K562 (cell line): ENCODE measurements at regions not wholly inside any gene's neighbourhood (a gene's known extent, or its start where the extent isn't known, plus 50 kb on each side); places are given as distances from the start of the nearest gene placed in this dataset.
A peak's percentile ranks its signal among the peaks of the same experiment; 100 is the strongest.

Experiments used
- ATAC-seq: fragments of 200-7000 bp; cut with Tn5 transposase; 3 replicates; pipeline ENCODE4 v1.9.1; 2020; ENCODE audit warnings: moderate library complexity
- BruUV-seq: library from RNA; stranded (reverse); fragments of 400-500 nt; replicated peaks from 2 replicates; lab custom pipeline; 2021; lab: Mats Ljungman, UMichigan
- CTCF ChIA-PET: fragments of 300-600 bp; formaldehyde crosslinking; extraction: SDS; loops from one replicate; lab custom pipeline; 2021; ENCODE audit warnings: low intra/inter-chr PET ratio; lab: Yijun Ruan, JAX
- POLR2A ChIA-PET: fragments of 300-600, 350-650 bp; sonication (Branson Sonifier 250); formaldehyde crosslinking; extraction: SDS; loops from one replicate; lab custom pipeline; 2021; ENCODE audit warnings: antibody characterized with exemption, inconsistent platforms; lab: Yijun Ruan, JAX
- DNase-seq, 4 experiments: peaks; one replicate each; pipeline versions ENCODE4 v3.0.0 to v3.0.0-alpha.2; 2011 to 2018; ENCODE audit warnings: low spot score in 3 of 4, mixed read lengths in 3 of 4; ENCODE audit errors: extremely low read depth in 1 of 4
- FAIRE-seq: peaks from 2 replicates; lab custom pipeline; 2011; peaks lifted over from hg19 to GRCh38; lab: Jason Lieb, UNC
- H2AFZ ChIP-seq: 2 replicates; pipeline ENCODE4 v1.6.0; 2011; ENCODE audit warnings: low read depth, low read length, control low read depth, inconsistent platforms
- H3K27ac ChIP-seq: fragments of 200-600 bp; 3 replicates; pipeline ENCODE4 v1.8.0; 2011; ENCODE audit warnings: low read depth, mild to moderate bottlenecking, control low read depth, inconsistent platforms, low read length, moderate library complexity, mixed read lengths; ENCODE audit errors: extremely low read depth
- H3K27me3 ChIP-seq, 2 experiments: fragments of 300-600 bp in 1 of 2; 2 replicates in 1 of 2; 3 replicates in 1 of 2; pipeline versions ENCODE4 v1.6.0 to v1.8.0; 2011; ENCODE audit warnings: inconsistent platforms in 2 of 2, low read length in 2 of 2, mild to moderate bottlenecking in 1 of 2, mixed read lengths in 1 of 2, moderate library complexity in 1 of 2; ENCODE audit not compliant: control insufficient read depth in 2 of 2, insufficient read depth in 2 of 2
- H3K36me3 ChIP-seq: fragments of 300-600 bp; 3 replicates; pipeline ENCODE4 v1.8.0; 2011; ENCODE audit warnings: mild to moderate bottlenecking, low read length, inconsistent platforms; ENCODE audit not compliant: control insufficient read depth, insufficient read depth
- H3K4me1 ChIP-seq, 2 experiments: fragments of 200-600 bp in 1 of 2; replicated peaks in 1 of 2; 2 replicates in 1 of 2; 3 replicates in 1 of 2; pipeline versions ENCODE4 v1.5.1 to v1.8.0; 2011; ENCODE audit warnings: inconsistent platforms in 2 of 2, low read length in 2 of 2, mild to moderate bottlenecking in 1 of 2, mixed read lengths in 1 of 2, moderate library complexity in 1 of 2; ENCODE audit not compliant: control insufficient read depth in 2 of 2, insufficient read depth in 2 of 2
- H3K4me2 ChIP-seq: 2 replicates; pipeline ENCODE4 v1.6.1; 2011; ENCODE audit warnings: low read length, control low read depth, inconsistent platforms, mixed read lengths; ENCODE audit not compliant: insufficient read depth
- H3K4me3 ChIP-seq: fragments of 200-600 bp; sonication (generic), shearing (Covaris generic); 2 replicates; pipeline ENCODE4 v1.5.1; 2016; ENCODE audit warnings: control low read depth, inconsistent platforms
- H3K79me2 ChIP-seq: fragments of 200-600 bp; 3 replicates; pipeline ENCODE4 v1.8.0; 2011; ENCODE audit warnings: low read length, inconsistent platforms; ENCODE audit not compliant: control insufficient read depth, insufficient read depth
- H3K9ac ChIP-seq, 2 experiments: 2 replicates each; pipeline versions ENCODE4 v1.6.0 to v1.6.1; 2011; ENCODE audit warnings: low read depth in 2 of 2, low read length in 2 of 2, control low read depth in 1 of 2, inconsistent platforms in 1 of 2, mild to moderate bottlenecking in 1 of 2, mixed read lengths in 1 of 2; ENCODE audit not compliant: insufficient read depth in 1 of 2
- H3K9me1 ChIP-seq: one replicate; pipeline ENCODE4 v1.6.0; 2011; ENCODE audit warnings: inconsistent platforms, mild to moderate bottlenecking, low read length, moderate library complexity; ENCODE audit not compliant: control insufficient read depth, insufficient read depth
- H3K9me3 ChIP-seq: replicated peaks from 2 replicates; pipeline ENCODE4 v1.5.1; 2011; ENCODE audit warnings: low read depth, low read length, inconsistent platforms; ENCODE audit not compliant: control insufficient read depth, insufficient read depth
- H4K20me1 ChIP-seq: replicated peaks from 2 replicates; pipeline ENCODE4 v1.6.1; 2011; ENCODE audit warnings: low read length, inconsistent platforms, mixed read lengths; ENCODE audit not compliant: control insufficient read depth, insufficient read depth
- CBX5 ChIP-seq: IDR thresholded peaks from 2 replicates; pipeline ENCODE4 v1.6.1; 2014; ENCODE audit warnings: low read depth, borderline replicate concordance
- ELF2 ChIP-seq: fragments of 250-450 bp; sonication (Bioruptor Pico); IDR thresholded peaks from 2 replicates; pipeline ENCODE4 v1.5.0; 2021; ENCODE audit warnings: mild to moderate bottlenecking
- GABPB2 ChIP-seq: fragments of 250-450 bp; sonication (Bioruptor Pico); conservative IDR thresholded peaks from 2 replicates; pipeline ENCODE4 v1.5.1; 2021; ENCODE audit warnings: mild to moderate bottlenecking
- KAT2B ChIP-seq: IDR thresholded peaks from one replicate; pipeline ENCODE4 v1.6.1; 2012; ENCODE audit warnings: low read depth, mild to moderate bottlenecking, control low read depth, inconsistent platforms, low read length, moderate library complexity
- RBM25 ChIP-seq: fragments of 200-400 bp; formaldehyde crosslinking; IDR thresholded peaks from 2 replicates; pipeline ENCODE4 v1.6.1; 2018; ENCODE audit warnings: low read length, low read depth, moderate library complexity; ENCODE audit not compliant: severe bottlenecking
- RFX7 ChIP-seq: fragments of 250-450 bp; sonication (Bioruptor Pico); IDR thresholded peaks from 2 replicates; pipeline ENCODE4 v1.5.1; 2021; ENCODE audit warnings: mild to moderate bottlenecking
- SMC3 ChIP-seq: conservative IDR thresholded peaks from 2 replicates; pipeline ENCODE4 v1.6.1; 2011; ENCODE audit warnings: low read depth, low read length, improper control_type of control experiment; ENCODE audit not compliant: insufficient read depth
- TAF1 ChIP-seq: IDR thresholded peaks from 2 replicates; pipeline ENCODE4 v1.6.1; 2011; ENCODE audit warnings: mild to moderate bottlenecking, low read length, moderate library complexity; ENCODE audit not compliant: insufficient read depth, control insufficient read depth, severe bottlenecking; ENCODE audit errors: extremely low read depth
- WGBS: fragments of 100-300 bp; shearing (Covaris generic); methylation state at CpG from one replicate; pipeline ENCODE4 v1.1.6; 2016; ENCODE audit warnings: low coverage, mixed read lengths; ENCODE audit not compliant: insufficient coverage; ENCODE audit errors: missing lambda C conversion rate; 5-methylcytosine and 5-hydroxymethylcytosine counted together
- in situ Hi-C: fragments of 300-500 bp; cut with MboI; formaldehyde crosslinking; loops from 4 replicates; pipeline ENCODE4 v1.15.0; 2018; ENCODE audit warnings: inconsistent platforms, mixed read lengths
- intact Hi-C: fragments of 100-400 bp; cut with micrococcal nuclease; formaldehyde crosslinking; loops from 2 replicates; pipeline ENCODE4 v1.14.2; 2022
- TF ChIP-seq, protein P1 (sequence below): fragments of 250-450 bp; sonication (Bioruptor Pico); IDR thresholded peaks from 2 replicates; pipeline ENCODE4 v1.4.0; 2020; ENCODE audit warnings: borderline replicate concordance

DNA sequence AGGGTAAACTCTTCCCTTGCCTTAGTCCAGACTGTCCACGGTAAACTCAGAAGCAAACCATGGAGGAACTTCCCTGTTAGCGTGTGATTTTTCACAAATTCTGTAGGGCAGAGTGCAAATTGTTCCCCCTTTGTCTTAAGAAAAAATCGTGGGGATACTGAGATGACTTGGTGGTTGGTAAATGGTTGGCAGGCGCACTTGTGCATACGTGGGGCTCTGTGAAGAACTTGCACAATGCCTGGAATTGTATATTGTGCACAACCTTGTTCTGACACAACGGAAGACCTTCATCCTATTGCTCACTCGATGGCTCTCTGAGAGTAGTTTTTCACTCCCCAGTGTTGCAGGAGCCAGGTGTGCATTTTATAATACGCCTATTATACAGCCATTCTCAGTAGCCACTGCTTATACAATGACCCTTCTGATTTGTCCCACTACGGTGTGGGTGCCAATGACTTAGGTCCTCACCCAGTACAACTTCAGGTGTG, 150.0 kb downstream of the SPRY1 start:
- no peak overlapping the region for H3K9ac ChIP-seq
- peak overlapping the region; percentile 62 for H2AFZ ChIP-seq
- TF ChIP-seq CBX5 (no peak), GABPB2 (CRISPR knock-in tag) (no peak), SMC3 (no peak), TAF1 (no peak), ELF2 (CRISPR knock-in tag) (no peak), RFX7 (CRISPR knock-in tag) (no peak), KAT2B (no peak), RBM25 (no peak)
- TF ChIP-seq, protein P1, sequence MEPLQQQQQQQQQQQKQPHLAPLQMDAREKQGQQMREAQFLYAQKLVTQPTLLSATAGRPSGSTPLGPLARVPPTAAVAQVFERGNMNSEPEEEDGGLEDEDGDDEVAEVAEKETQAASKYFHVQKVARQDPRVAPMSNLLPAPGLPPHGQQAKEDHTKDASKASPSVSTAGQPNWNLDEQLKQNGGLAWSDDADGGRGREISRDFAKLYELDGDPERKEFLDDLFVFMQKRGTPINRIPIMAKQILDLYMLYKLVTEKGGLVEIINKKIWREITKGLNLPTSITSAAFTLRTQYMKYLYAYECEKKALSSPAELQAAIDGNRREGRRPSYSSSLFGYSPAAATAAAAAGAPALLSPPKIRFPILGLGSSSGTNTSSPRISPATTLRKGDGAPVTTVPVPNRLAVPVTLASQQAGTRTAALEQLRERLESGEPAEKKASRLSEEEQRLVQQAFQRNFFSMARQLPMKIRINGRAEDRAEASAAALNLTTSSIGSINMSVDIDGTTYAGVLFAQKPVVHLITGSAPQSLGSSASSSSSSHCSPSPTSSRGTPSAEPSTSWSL (CRISPR knock-in tag): no peak
- ATAC-seq: no peak; the same call in 2 of the 3 replicates
- no peaks in the 10 kb centered on the region for H3K36me3 ChIP-seq
- H3K9me3 ChIP-seq: no peaks in the 10 kb centered on the region
- no TSS peak for BruUV-seq
- no peak overlapping the region for H3K27ac ChIP-seq
- no peaks in the 10 kb centered on the region for H4K20me1 ChIP-seq
- in situ Hi-C loops: no loop called here
- CTCF ChIA-PET: no interaction called here
- no peak for DNase-seq
- H3K79me2 ChIP-seq: no peaks in the 10 kb centered on the region
- peaks cover 0 to 14% of the 10 kb centered on the region in 2 experiments; a peak in 2 of 5 replicates for H3K27me3 ChIP-seq
- H3K4me2 ChIP-seq: no peak overlapping the region
- FAIRE-seq: no peak
- no peak overlapping the region for H3K4me3 ChIP-seq
- intact Hi-C loops: no loop called here
- no peaks in the 10 kb centered on the region for H3K9me1 ChIP-seq
- 12% methylated on average over 9 of the region's 9 CpGs for WGBS
- POLR2A ChIA-PET: no interaction called here
- peaks cover 7 to 9% of the 10 kb centered on the region in 2 experiments; a peak in 3 of 5 replicates for H3K4me1 ChIP-seq
